NAMALWA (cell line): ENCODE measurements at regions not wholly inside any gene's neighbourhood (a gene's known extent, or its start where the extent isn't known, plus 50 kb on each side); places are given as distances from the start of the nearest gene placed in this dataset.
A peak's percentile ranks its signal among the peaks of the same experiment; 100 is the strongest.

Experiments used
- DNase-seq: peaks from one replicate; pipeline ENCODE4 v3.0.0-alpha.2; 2015; ENCODE audit warnings: low spot score

GRCh38 chr16:6200271-6200670, 1102.7 kb upstream of the EEF2KMT start:
- DNase-seq: no peak

- DNase-seq: no peak
These were observed 1098.4 kb upstream of the EEF2KMT start for GRCh38 chr16:6195966-6196365.

- DNase-seq: no peak
These were observed 1096.1 kb upstream of the EEF2KMT start for GRCh38 chr16:6193718-6194117.

GRCh38 chr16:6192984-6193383, 1095.4 kb upstream of the EEF2KMT start:
- DNase-seq: no peak

GRCh38 chr16:6192532-6192931, 1094.9 kb upstream of the EEF2KMT start:
- no peak for DNase-seq

DNA sequence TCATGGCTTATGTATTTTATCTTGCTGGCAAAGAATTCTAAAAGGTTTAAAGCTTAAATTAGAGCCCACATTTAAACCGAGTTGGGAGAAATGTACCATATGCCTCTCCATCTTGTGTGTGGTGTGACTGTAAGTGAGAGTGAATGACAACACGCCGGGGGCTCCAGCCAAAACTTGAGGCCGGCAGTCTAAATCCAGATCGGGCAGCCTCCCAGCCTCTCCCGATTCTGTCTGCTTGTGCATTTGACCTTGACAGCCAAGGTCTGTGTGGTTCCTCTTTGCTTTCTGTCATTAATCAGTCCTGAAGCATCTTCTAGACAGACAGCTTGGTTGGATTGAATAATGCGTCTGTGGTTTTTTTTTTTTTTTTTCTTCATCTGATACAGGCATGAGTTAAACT, 1093.2 kb upstream of the EEF2KMT start:
- DNase-seq: no peak

DNA sequence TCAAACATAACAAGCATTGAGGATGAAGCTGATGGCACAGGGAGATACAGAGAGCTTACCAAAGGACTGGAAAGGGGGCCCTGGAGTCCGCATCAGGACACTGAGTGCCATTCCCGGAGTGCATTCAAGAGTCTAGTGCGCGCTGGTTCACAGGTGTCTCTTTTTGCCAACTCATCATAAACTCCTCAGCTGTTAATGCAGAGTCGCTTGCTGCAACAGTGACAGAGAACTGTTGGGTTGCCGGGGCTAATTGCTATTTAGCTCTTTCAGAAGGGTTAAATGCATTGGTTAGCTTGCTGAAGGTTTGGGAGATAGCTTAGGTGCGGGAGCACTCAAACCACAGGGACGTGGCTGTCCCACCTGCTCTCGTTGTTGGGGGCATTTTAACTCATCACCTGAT, 1091.6 kb upstream of the EEF2KMT start:
- DNase-seq: no peak

- DNase-seq: no peak
These were observed 1080.1 kb upstream of the EEF2KMT start for GRCh38 chr16:6177616-6178180.

DNA sequence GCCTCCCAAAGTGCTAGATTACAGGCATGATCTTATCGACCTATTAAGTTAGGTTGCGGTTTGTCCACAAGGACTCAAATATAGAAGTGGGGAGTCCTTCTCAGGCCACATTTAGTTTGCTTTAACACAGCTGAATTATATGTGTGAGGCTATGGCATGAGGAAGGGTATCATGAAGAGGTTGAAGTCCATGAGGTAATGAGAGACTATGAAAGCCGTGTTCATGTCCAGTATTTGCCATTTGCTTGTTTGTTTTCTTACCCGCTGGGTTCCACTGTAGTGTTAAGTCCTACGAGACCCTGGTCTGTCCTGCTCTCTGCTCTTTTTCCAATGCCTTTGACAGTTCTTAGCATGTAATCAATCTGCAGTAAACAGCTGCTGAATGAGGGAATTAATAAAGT, 1072.4 kb upstream of the EEF2KMT start:
- no peak for DNase-seq

DNA sequence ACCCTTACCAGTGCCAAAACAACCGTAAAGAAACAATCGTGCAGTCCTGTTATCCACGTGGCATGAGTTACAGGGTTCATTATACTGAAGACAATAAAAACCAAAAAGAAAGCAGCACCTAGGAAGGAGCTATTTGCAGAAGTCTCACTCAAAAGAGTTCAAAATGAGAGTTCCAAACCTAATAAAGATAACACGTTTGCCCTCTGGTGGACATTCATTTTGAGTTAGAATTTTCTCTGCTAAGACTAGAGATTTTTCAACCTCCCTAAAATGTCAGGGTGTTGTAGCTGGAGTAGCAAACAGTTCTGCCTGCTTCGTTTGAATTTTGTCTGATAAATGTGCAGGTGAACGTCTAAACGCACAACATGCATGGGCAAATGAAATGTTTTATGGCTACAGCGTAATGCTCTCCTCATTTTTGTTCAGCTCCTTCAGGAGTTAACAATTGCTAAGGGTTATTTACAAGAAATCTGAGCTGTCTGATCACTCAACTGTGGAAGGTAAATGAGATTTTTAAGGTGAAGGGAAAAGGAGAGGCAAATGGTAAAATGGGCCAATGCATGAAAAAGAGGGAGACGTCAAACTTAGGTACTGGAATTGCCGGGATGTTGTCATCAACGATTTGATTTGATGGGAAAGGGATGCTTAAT, 1067.9 kb upstream of the EEF2KMT start:
- peak; percentile 23 for DNase-seq

GRCh38 chr16:6160871-6161270, 1063.3 kb upstream of the EEF2KMT start:
- no peak for DNase-seq

DNA sequence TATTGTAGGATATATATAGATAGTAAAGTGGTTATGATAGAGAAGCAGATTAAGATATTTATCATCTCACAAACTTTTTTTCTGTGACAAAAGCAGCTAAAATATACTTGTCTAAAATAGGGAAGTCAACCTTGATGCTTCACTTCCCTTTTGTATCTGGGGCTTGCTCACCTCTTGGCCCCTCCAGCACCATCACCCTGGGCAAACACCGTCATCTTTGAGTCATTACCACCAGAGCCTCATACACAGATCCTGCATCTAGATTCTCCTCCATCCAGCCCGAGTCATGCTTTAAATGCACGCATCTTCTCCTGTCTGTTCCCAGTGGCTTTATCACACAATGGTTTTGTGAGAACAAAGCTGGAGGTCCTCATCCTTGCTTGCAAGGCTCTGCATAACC, 1062.7 kb upstream of the EEF2KMT start:
- no peak for DNase-seq

- DNase-seq: no peak
These were observed 1060.2 kb upstream of the EEF2KMT start for GRCh38 chr16:6157806-6158205.

- no peak for DNase-seq
These were observed 1057.7 kb upstream of the EEF2KMT start for GRCh38 chr16:6155271-6155670.

DNA sequence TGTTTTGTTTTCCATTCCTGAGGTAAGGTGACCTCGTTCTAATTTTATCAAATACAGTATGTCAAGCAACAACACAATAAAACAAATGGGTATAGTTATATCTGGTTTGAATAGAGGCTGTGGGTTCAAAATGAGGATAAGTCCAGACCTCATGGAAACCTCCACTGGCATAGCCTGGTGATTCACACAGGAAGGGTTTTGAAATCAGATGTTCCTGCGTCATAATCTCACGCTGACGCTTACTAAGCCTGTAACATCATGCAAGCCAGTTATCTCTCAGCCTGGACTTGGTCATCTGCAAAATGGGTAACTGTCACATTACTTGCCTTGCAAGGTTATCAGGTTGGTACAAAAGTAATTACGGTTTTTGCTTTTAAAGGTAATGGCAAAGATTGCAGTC, 1056.3 kb upstream of the EEF2KMT start:
- DNase-seq: no peak

DNA sequence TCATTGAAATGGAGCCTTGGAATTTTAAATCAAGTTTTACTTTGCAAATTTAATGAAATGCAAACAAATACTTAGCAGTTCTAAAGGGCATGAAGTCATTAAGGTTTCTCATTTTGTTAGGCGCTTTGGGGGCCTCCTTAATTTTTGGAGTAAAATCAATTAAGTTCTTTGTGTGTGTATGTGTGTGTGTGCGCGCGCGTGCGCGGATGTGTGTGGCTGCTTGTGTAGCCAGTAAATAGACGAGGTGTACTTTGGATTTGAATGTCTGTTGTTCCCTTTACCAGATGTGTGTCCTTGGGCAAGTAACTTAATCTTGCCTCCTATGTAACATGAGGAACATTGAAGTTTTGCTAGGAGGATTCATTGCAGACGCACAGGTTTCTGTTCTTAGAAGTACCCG, 1051.4 kb upstream of the EEF2KMT start:
- DNase-seq: no peak

- no peak for DNase-seq
These were observed 1050.8 kb upstream of the EEF2KMT start for GRCh38 chr16:6148361-6148760.

DNA sequence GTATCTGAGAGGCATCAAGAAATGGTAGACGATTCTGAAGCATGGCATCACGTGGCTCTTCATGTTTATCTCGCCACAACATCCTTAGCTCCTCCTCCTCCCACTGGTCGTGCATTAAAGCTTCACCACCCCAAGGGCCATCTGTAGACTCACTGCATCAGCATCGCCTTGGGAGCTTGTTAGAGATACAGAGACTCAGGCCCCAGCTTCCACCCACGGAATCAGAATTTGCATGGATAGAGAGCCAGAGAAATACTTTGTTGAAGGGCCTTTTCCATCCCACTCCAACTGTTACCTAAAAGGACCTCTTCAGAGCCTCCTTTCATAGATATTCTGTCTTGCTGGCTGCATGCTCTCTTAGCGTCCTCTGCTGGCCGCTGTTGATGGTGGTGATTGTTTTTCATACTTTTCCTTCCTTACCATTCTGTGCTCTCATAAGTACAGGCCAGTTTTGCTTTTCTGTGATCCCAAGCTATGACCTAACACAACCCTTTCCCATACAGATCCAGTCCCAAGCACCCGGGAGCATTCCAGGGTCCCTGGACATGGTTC, 1049.4 kb upstream of the EEF2KMT start:
- DNase-seq: peak; percentile 2

DNA sequence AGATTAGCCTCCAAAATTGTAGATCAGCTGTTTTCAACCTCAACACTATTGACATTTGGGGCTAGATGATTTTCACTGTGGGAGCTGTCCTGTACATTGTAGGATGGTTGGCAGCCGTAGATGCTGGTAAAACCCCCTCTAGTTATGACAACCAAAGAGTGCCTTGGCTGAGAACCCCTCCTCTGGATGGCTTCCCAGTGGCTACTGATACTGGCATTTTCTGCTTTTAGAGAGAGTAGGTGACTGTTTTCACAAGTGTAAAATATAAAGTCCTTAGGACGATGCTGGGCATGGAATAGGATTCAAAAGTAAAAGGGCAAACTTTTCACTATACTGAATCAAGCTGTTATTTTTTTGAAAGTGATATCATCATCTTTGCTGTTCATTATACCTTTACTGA, 1048.8 kb upstream of the EEF2KMT start:
- no peak for DNase-seq

- no peak for DNase-seq
These were observed 1046.9 kb upstream of the EEF2KMT start for GRCh38 chr16:6144463-6144862.

- DNase-seq: no peak
These were observed 1045.4 kb upstream of the EEF2KMT start for GRCh38 chr16:6143020-6143419.

DNA sequence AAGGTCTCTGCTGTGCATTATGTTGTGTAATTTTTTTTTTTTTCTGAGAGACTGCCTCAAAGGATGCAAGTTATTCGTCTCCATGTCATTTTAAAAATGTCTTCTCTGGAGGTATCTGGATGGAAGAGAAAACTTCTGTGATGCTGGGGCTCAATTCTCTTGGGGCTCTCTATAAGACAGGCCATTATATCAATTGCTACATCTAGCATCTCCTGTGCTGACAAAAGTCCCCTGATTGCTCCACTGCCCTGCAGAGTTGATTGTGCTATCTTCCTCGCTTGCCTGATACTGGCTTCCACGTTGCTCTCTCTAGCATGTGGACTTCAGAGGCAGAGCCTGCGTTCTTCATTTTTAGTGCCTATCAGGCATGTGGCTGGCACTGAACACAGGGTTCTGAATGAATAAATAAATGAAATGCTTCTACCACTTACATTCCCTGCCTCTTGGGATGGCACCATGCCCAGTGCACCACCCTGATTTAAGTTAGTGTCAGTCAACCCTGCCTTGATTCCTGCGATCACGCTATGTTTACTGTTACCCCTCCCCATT, 1035.5 kb upstream of the EEF2KMT start:
- DNase-seq: no peak

GRCh38 chr16:6132121-6132520, 1034.5 kb upstream of the EEF2KMT start:
- no peak for DNase-seq
